ENCODE measurements at regions not wholly inside any gene's neighbourhood (a gene's known extent, or its start where the extent isn't known, plus 50 kb on each side); places are given as distances from the start of the nearest gene placed in this dataset.

- Histone ChIP-seq H3K36me3 (ENCODE audit: insufficient read depth) (no peaks in the 10 kb centered on the region), H3K4me3 (ENCODE audit: low read depth, low read length) (no peak overlapping the region), H3K4me1 (ENCODE audit: insufficient read depth) (no peaks in the 10 kb centered on the region), H3K27ac (ENCODE audit: low read depth) (no peak overlapping the region)
- 91% methylated on average over 2 of the region's 2 CpGs for WGBS
- DNase-seq (ENCODE audit: extremely low spot score) = no peak
Observed at GRCh38 chr15:87151202-87151748, 1071.6 kb downstream of the AGBL1 start.

- no peak for DNase-seq (ENCODE audit: extremely low spot score)
- Histone ChIP-seq H3K36me3 (ENCODE audit: insufficient read depth) (no peaks in the 10 kb centered on the region), H3K4me3 (ENCODE audit: low read depth, low read length) (no peak overlapping the region), H3K27ac (ENCODE audit: low read depth) (no peak overlapping the region), H3K4me1 (ENCODE audit: insufficient read depth) (no peaks in the 10 kb centered on the region)
- 59% methylated on average over 2 of the region's 2 CpGs for WGBS
Observed at GRCh38 chr15:87145696-87146095, 1066.0 kb downstream of the AGBL1 start.

GRCh38 chr15:87144775-87145174 is 1065.1 kb downstream of the AGBL1 start:
- H3K4me1 ChIP-seq (ENCODE audit: insufficient read depth) = no peaks in the 10 kb centered on the region
- no peak overlapping the region for H3K4me3 ChIP-seq (ENCODE audit: low read depth, low read length)
- 71% methylated on average over 1 of the region's 1 CpG for WGBS
- H3K27ac ChIP-seq (ENCODE audit: low read depth) = no peak overlapping the region
- H3K36me3 ChIP-seq (ENCODE audit: insufficient read depth) = no peaks in the 10 kb centered on the region
- DNase-seq (ENCODE audit: extremely low spot score) = no peak

- no peak overlapping the region for H3K4me3 ChIP-seq (ENCODE audit: low read depth, low read length)
- H3K4me1 ChIP-seq (ENCODE audit: insufficient read depth) = no peaks in the 10 kb centered on the region
- no peaks in the 10 kb centered on the region for H3K36me3 ChIP-seq (ENCODE audit: insufficient read depth)
- no peak overlapping the region for H3K27ac ChIP-seq (ENCODE audit: low read depth)
- DNase-seq (ENCODE audit: extremely low spot score) = no peak
Observed at GRCh38 chr15:87142096-87142495, 1062.4 kb downstream of the AGBL1 start.

- Histone ChIP-seq H3K27ac (ENCODE audit: low read depth) (no peak overlapping the region), H3K4me1 (ENCODE audit: insufficient read depth) (no peaks in the 10 kb centered on the region), H3K4me3 (ENCODE audit: low read depth, low read length) (no peak overlapping the region), H3K36me3 (ENCODE audit: insufficient read depth) (no peaks in the 10 kb centered on the region)
- DNase-seq (ENCODE audit: extremely low spot score) = no peak
Observed at GRCh38 chr15:87135109-87135508, 1055.4 kb downstream of the AGBL1 start.

- Histone ChIP-seq H3K4me1 (ENCODE audit: insufficient read depth) (no peaks in the 10 kb centered on the region), H3K36me3 (ENCODE audit: insufficient read depth) (no peaks in the 10 kb centered on the region), H3K27ac (ENCODE audit: low read depth) (no peak overlapping the region), H3K4me3 (ENCODE audit: low read depth, low read length) (no peak overlapping the region)
- DNase-seq (ENCODE audit: extremely low spot score) = no peak
Observed at GRCh38 chr15:87133704-87134103, 1054.0 kb downstream of the AGBL1 start.

GRCh38 chr15:87131067-87131466 is 1051.4 kb downstream of the AGBL1 start:
- H3K36me3 ChIP-seq (ENCODE audit: insufficient read depth) = no peaks in the 10 kb centered on the region
- H3K4me1 ChIP-seq (ENCODE audit: insufficient read depth) = no peaks in the 10 kb centered on the region
- no peak overlapping the region for H3K4me3 ChIP-seq (ENCODE audit: low read depth, low read length)
- DNase-seq (ENCODE audit: extremely low spot score) = no peak
- H3K27ac ChIP-seq (ENCODE audit: low read depth) = no peak overlapping the region
- WGBS = 88% methylated on average over 1 of the region's 1 CpG

- DNase-seq (ENCODE audit: extremely low spot score) = no peak
- WGBS = 87% methylated on average over 1 of the region's 1 CpG
- H3K4me3 ChIP-seq (ENCODE audit: low read depth, low read length) = no peak overlapping the region
- no peaks in the 10 kb centered on the region for H3K36me3 ChIP-seq (ENCODE audit: insufficient read depth)
- H3K27ac ChIP-seq (ENCODE audit: low read depth) = no peak overlapping the region
- no peaks in the 10 kb centered on the region for H3K4me1 ChIP-seq (ENCODE audit: insufficient read depth)
Observed at GRCh38 chr15:87129916-87130315, 1050.2 kb downstream of the AGBL1 start.

GRCh38 chr15:87123676-87124382 is 1044.2 kb downstream of the AGBL1 start:
- Histone ChIP-seq H3K4me1 (ENCODE audit: insufficient read depth) (no peaks in the 10 kb centered on the region), H3K27ac (ENCODE audit: low read depth) (no peak overlapping the region), H3K4me3 (ENCODE audit: low read depth, low read length) (no peak overlapping the region), H3K36me3 (ENCODE audit: insufficient read depth) (no peaks in the 10 kb centered on the region)
- 90% methylated on average over 27 of the region's 27 CpGs for WGBS
- no peak for DNase-seq (ENCODE audit: extremely low spot score)

- 58% methylated on average over 2 of the region's 2 CpGs for WGBS
- Histone ChIP-seq H3K4me3 (ENCODE audit: low read depth, low read length) (no peak overlapping the region), H3K36me3 (ENCODE audit: insufficient read depth) (no peaks in the 10 kb centered on the region)
Observed at GRCh38 chr15:87121336-87121735, 1041.7 kb downstream of the AGBL1 start.

GRCh38 chr15:87120555-87120954 is 1040.9 kb downstream of the AGBL1 start:
- Histone ChIP-seq H3K4me1 (ENCODE audit: insufficient read depth) (no peaks in the 10 kb centered on the region), H3K4me3 (ENCODE audit: low read depth, low read length) (no peak overlapping the region)

More at GRCh38 chr15:87121336-87121735, 1041.7 kb downstream of the AGBL1 start:
- no peak overlapping the region for H3K27ac ChIP-seq (ENCODE audit: low read depth)
- no peaks in the 10 kb centered on the region for H3K4me1 ChIP-seq (ENCODE audit: insufficient read depth)
- DNase-seq (ENCODE audit: extremely low spot score) = no peak

GRCh38 chr15:87118846-87119245 is 1039.2 kb downstream of the AGBL1 start:
- H3K27ac ChIP-seq (ENCODE audit: low read depth) = no peak overlapping the region
- no peaks in the 10 kb centered on the region for H3K36me3 ChIP-seq (ENCODE audit: insufficient read depth)
- H3K4me3 ChIP-seq (ENCODE audit: low read depth, low read length) = no peak overlapping the region
- no peaks in the 10 kb centered on the region for H3K4me1 ChIP-seq (ENCODE audit: insufficient read depth)
- DNase-seq (ENCODE audit: extremely low spot score) = no peak
- 49% methylated on average over 4 of the region's 4 CpGs for WGBS

More at GRCh38 chr15:87120555-87120954, 1040.9 kb downstream of the AGBL1 start:
- Histone ChIP-seq H3K36me3 (ENCODE audit: insufficient read depth) (no peaks in the 10 kb centered on the region), H3K27ac (ENCODE audit: low read depth) (no peak overlapping the region)
- DNase-seq (ENCODE audit: extremely low spot score) = no peak

- DNase-seq (ENCODE audit: extremely low spot score) = no peak
- no peak overlapping the region for H3K27ac ChIP-seq (ENCODE audit: low read depth)
- no peaks in the 10 kb centered on the region for H3K36me3 ChIP-seq (ENCODE audit: insufficient read depth)
- WGBS = 27% methylated on average over 3 of the region's 3 CpGs
- H3K4me3 ChIP-seq (ENCODE audit: low read depth, low read length) = no peak overlapping the region
- H3K4me1 ChIP-seq (ENCODE audit: insufficient read depth) = no peaks in the 10 kb centered on the region
Observed at GRCh38 chr15:87118435-87118834, 1038.8 kb downstream of the AGBL1 start.

GRCh38 chr15:87115795-87116194 is 1036.1 kb downstream of the AGBL1 start:
- H3K27ac ChIP-seq (ENCODE audit: low read depth) = no peak overlapping the region
- H3K36me3 ChIP-seq (ENCODE audit: insufficient read depth) = no peaks in the 10 kb centered on the region
- no peak overlapping the region for H3K4me3 ChIP-seq (ENCODE audit: low read depth, low read length)
- H3K4me1 ChIP-seq (ENCODE audit: insufficient read depth) = no peaks in the 10 kb centered on the region
- WGBS = 89% methylated on average over 1 of the region's 1 CpG
- DNase-seq (ENCODE audit: extremely low spot score) = no peak

GRCh38 chr15:87099916-87100315 is 1020.2 kb downstream of the AGBL1 start:
- DNase-seq (ENCODE audit: extremely low spot score) = no peak
- no peaks in the 10 kb centered on the region for H3K4me1 ChIP-seq (ENCODE audit: insufficient read depth)
- 94% methylated on average over 3 of the region's 3 CpGs for WGBS
- no peaks in the 10 kb centered on the region for H3K36me3 ChIP-seq (ENCODE audit: insufficient read depth)
- no peak overlapping the region for H3K4me3 ChIP-seq (ENCODE audit: low read depth, low read length)
- H3K27ac ChIP-seq (ENCODE audit: low read depth) = no peak overlapping the region
